ENCODE measurements at regions not wholly inside any gene's neighbourhood (a gene's known extent, or its start where the extent isn't known, plus 50 kb on each side); places are given as distances from the start of the nearest gene placed in this dataset.

- TF ChIP-seq, protein P1, sequence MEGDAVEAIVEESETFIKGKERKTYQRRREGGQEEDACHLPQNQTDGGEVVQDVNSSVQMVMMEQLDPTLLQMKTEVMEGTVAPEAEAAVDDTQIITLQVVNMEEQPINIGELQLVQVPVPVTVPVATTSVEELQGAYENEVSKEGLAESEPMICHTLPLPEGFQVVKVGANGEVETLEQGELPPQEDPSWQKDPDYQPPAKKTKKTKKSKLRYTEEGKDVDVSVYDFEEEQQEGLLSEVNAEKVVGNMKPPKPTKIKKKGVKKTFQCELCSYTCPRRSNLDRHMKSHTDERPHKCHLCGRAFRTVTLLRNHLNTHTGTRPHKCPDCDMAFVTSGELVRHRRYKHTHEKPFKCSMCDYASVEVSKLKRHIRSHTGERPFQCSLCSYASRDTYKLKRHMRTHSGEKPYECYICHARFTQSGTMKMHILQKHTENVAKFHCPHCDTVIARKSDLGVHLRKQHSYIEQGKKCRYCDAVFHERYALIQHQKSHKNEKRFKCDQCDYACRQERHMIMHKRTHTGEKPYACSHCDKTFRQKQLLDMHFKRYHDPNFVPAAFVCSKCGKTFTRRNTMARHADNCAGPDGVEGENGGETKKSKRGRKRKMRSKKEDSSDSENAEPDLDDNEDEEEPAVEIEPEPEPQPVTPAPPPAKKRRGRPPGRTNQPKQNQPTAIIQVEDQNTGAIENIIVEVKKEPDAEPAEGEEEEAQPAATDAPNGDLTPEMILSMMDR (IDR thresholded peaks at IDR 0.05; ENCODE audit: insufficient read depth in 1 of 2, low read depth in 1 of 2, low read length in 1 of 2, severe bottlenecking in 1 of 2, unreplicated experiment in 1 of 2), result no peak
- Mint-ChIP-seq H3K27ac (ENCODE audit: unreplicated experiment) (no peak overlapping the region), H3K9me3 (ENCODE audit: unreplicated experiment) (no peaks in the 10 kb centered on the region), H3K4me1 (ENCODE audit: low read depth, unreplicated experiment) (no peaks in the 10 kb centered on the region), H3K36me3 (ENCODE audit: insufficient read depth, unreplicated experiment) (no peaks in the 10 kb centered on the region), H3K27me3 (ENCODE audit: insufficient read depth, unreplicated experiment) (peaks cover 6% of the 10 kb centered on the region), H3K4me3 (ENCODE audit: unreplicated experiment) (no peak overlapping the region)
- Histone ChIP-seq H3K4me3 (ENCODE audit: low read depth, low read length) (no peak overlapping the region), H3K9me3 (no peaks in the 10 kb centered on the region), H3K4me1 (no peaks in the 10 kb centered on the region), H3K36me3 (ENCODE audit: control insufficient read depth, insufficient read depth, low read length) (no peaks in the 10 kb centered on the region), H3K27me3 (replicated peaks; ENCODE audit: control insufficient read depth, insufficient read depth, low read length) (no peaks in the 10 kb centered on the region)
- intact Hi-C loops (cut with micrococcal nuclease; ENCODE audit: unreplicated experiment), result no loop called here
- no TSS peak for BruUV-seq (replicated peaks)
- DNase-seq, result no peak
- ChIA-PET POLR2A (no interaction called here), CTCF (no interaction called here)
These were observed 70.1 kb upstream of the LRRC55 start for GRCh38 chr11:57111619-57112018.

DNA sequence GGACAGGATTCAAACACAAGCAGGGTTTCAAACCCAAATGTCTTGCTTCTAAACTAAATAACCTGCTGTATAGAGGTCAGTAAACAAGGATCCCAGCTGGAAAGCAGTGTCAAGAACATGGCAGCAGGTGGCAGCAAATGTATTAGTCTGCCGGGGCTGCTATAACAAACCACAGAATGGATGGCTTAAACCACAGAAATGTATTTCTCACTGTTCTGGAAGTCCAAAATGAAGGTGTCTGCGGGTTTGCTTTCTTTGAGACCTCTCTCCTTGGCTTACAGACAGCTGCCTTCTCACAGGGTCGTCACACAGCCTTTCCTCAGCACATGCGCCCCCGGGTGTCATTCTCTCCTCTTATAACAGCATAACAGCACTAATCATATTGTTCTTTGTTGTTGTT lies 65.1 kb upstream of the LRRC55 start:
- POLR2A ChIA-PET, result no interaction called here
- CTCF ChIA-PET, result interaction anchor here (0.6 to 3.3 kb wide), 5 partner anchors 14 to 528 kb away, joined by 3 to 64 read pairs (median 5); no protein-coding TSS in a partner anchor
- H3K36me3 Mint-ChIP-seq (ENCODE audit: insufficient read depth, unreplicated experiment), result no peaks in the 10 kb centered on the region
- no peak overlapping the region for H3K4me3 ChIP-seq (ENCODE audit: low read depth, low read length)
- H3K9me3 Mint-ChIP-seq (ENCODE audit: unreplicated experiment), result no peaks in the 10 kb centered on the region
- H3K9me3 ChIP-seq, result no peaks in the 10 kb centered on the region
- no peak overlapping the region for H3K4me3 Mint-ChIP-seq (ENCODE audit: unreplicated experiment)
- H3K27me3 Mint-ChIP-seq (ENCODE audit: insufficient read depth, unreplicated experiment), result peaks cover 6% of the 10 kb centered on the region
- H3K4me1 ChIP-seq, result no peaks in the 10 kb centered on the region; the same call in 1 of the 2 replicates
- intact Hi-C loops (cut with micrococcal nuclease; ENCODE audit: unreplicated experiment), result loop anchor here (1.0 kb wide), 4 partner anchors 15 to 275 kb away; no protein-coding TSS in a partner anchor
- no peaks in the 10 kb centered on the region for H3K4me1 Mint-ChIP-seq (ENCODE audit: low read depth, unreplicated experiment)
- H3K27me3 ChIP-seq (replicated peaks; ENCODE audit: control insufficient read depth, insufficient read depth, low read length), result no peaks in the 10 kb centered on the region
- peak; percentile 49 to 57 for DNase-seq
- BruUV-seq (replicated peaks), result no TSS peak
- H3K27ac Mint-ChIP-seq (ENCODE audit: unreplicated experiment), result no peak overlapping the region
- TF ChIP-seq, protein P1 (IDR thresholded peaks at IDR 0.05; ENCODE audit: insufficient read depth in 1 of 2, low read depth in 1 of 2, low read length in 1 of 2, severe bottlenecking in 1 of 2, unreplicated experiment in 1 of 2), result peak; percentile 60 to 74
- H3K36me3 ChIP-seq (ENCODE audit: control insufficient read depth, insufficient read depth, low read length), result no peaks in the 10 kb centered on the region

DNA sequence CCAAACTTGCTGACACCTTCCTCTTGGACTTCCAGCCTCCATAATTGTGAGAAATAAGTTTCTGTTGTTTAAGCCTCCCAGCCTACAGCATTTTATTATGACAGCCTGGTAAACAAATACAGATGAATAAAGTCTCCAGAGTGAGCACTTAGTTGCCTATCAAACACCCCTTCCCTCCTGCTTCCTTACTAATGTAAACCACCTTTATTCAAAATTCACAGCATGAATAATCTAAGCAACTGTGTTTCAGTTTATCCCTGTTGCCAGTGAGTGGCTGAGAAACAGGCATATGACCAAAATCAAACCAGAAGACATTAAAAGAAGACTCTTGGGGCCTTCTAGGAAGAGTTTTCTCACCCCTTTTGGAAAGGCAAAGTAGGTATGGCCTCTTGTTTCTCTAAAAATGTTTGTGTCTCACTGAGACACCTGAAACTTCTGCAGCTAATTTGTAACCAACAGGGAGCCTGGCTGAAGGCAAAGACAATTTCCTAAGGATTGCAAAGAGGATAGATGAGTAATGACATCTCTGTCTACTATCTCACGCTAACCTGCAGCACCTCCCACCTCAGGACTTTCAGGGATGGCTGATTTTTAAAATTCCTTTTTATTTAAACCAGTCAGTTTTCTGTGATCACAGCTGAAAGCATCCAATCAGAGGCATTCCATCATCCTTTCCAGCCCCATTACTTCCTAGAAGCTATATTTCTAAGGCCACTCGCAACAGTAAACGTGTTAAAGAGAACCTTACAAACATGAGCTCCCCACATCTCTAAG lies 61.4 kb upstream of the LRRC55 start:
- POLR2A ChIA-PET, result interaction anchor here (0.5 kb wide), 1 partner anchor 129 kb away, joined by 3 read pairs; no protein-coding TSS in a partner anchor
- no TSS peak for BruUV-seq (replicated peaks)
- H3K27ac Mint-ChIP-seq (ENCODE audit: unreplicated experiment), result no peak overlapping the region

More for the DNA sequence above, 61.4 kb upstream of the LRRC55 start:
- H3K4me1 Mint-ChIP-seq (ENCODE audit: low read depth, unreplicated experiment), result no peaks in the 10 kb centered on the region
- H3K4me3 Mint-ChIP-seq (ENCODE audit: unreplicated experiment), result no peak overlapping the region
- Histone ChIP-seq H3K36me3 (ENCODE audit: control insufficient read depth, insufficient read depth, low read length) (no peaks in the 10 kb centered on the region), H3K27me3 (replicated peaks; ENCODE audit: control insufficient read depth, insufficient read depth, low read length) (no peaks in the 10 kb centered on the region), H3K4me3 (ENCODE audit: low read depth, low read length) (no peak overlapping the region), H3K4me1 (peaks cover 5% of the 10 kb centered on the region; the same call in 1 of the 2 replicates), H3K9me3 (no peaks in the 10 kb centered on the region)
- intact Hi-C loops (cut with micrococcal nuclease; ENCODE audit: unreplicated experiment), result no loop called here
- CTCF ChIA-PET, result interaction anchor here (3.9 kb wide), 1 partner anchor 129 kb away, joined by 31 read pairs; no protein-coding TSS in a partner anchor
- no peaks in the 10 kb centered on the region for H3K36me3 Mint-ChIP-seq (ENCODE audit: insufficient read depth, unreplicated experiment)
- no peak for DNase-seq
- TF ChIP-seq, protein P1 (IDR thresholded peaks at IDR 0.05; ENCODE audit: insufficient read depth in 1 of 2, low read depth in 1 of 2, low read length in 1 of 2, severe bottlenecking in 1 of 2, unreplicated experiment in 1 of 2), result no peak
- no peaks in the 10 kb centered on the region for H3K9me3 Mint-ChIP-seq (ENCODE audit: unreplicated experiment)
- peaks cover 5% of the 10 kb centered on the region for H3K27me3 Mint-ChIP-seq (ENCODE audit: insufficient read depth, unreplicated experiment)

Data from Caco-2 (cell line).